ENCODE measurements at regions not wholly inside any gene's neighbourhood (a gene's known extent, or its start where the extent isn't known, plus 50 kb on each side); places are given as distances from the start of the nearest gene placed in this dataset.

- TF ChIP-seq CTCF (IDR thresholded peaks at IDR 0.05): no peak
- DNase-seq (ENCODE audit: low spot score): no peak
- Histone ChIP-seq H3K4me3 (no peak overlapping the region), H3K27ac (no peak overlapping the region)
Observed at GRCh38 chr2:192459422-192459821, 264.7 kb upstream of the TMEFF2 start.

GRCh38 chr2:192448881-192449280, 254.1 kb upstream of the TMEFF2 start:
- no peak for TF ChIP-seq CTCF (IDR thresholded peaks at IDR 0.05)
- H3K4me3 ChIP-seq: no peak overlapping the region
- no peak overlapping the region for H3K27ac ChIP-seq
- no peak for DNase-seq (ENCODE audit: low spot score)

- Histone ChIP-seq H3K4me3 (no peak overlapping the region), H3K27ac (no peak overlapping the region)
- no peak for DNase-seq (ENCODE audit: low spot score)
- no peak for TF ChIP-seq CTCF (IDR thresholded peaks at IDR 0.05)
Observed at GRCh38 chr2:192444286-192444838, 249.6 kb upstream of the TMEFF2 start.

GRCh38 chr2:192443831-192444230, 249.1 kb upstream of the TMEFF2 start:
- TF ChIP-seq CTCF (IDR thresholded peaks at IDR 0.05): no peak
- Histone ChIP-seq H3K27ac (no peak overlapping the region), H3K4me3 (no peak overlapping the region)
- DNase-seq (ENCODE audit: low spot score): no peak

- no peak for TF ChIP-seq CTCF (IDR thresholded peaks at IDR 0.05)
Observed at GRCh38 chr2:192438239-192438638, 243.5 kb upstream of the TMEFF2 start.

GRCh38 chr2:192437653-192438052, 242.9 kb upstream of the TMEFF2 start:
- TF ChIP-seq CTCF (IDR thresholded peaks at IDR 0.05): no peak
- no peak overlapping the region for H3K27ac ChIP-seq
- no peak for DNase-seq (ENCODE audit: low spot score)
- H3K4me3 ChIP-seq: no peak overlapping the region

More at GRCh38 chr2:192438239-192438638, 243.5 kb upstream of the TMEFF2 start:
- Histone ChIP-seq H3K27ac (no peak overlapping the region), H3K4me3 (no peak overlapping the region)
- DNase-seq (ENCODE audit: low spot score): no peak

GRCh38 chr2:192424243-192424642, 229.5 kb upstream of the TMEFF2 start:
- Histone ChIP-seq H3K27ac (no peak overlapping the region), H3K4me3 (no peak overlapping the region)
- TF ChIP-seq CTCF (IDR thresholded peaks at IDR 0.05): no peak
- DNase-seq (ENCODE audit: low spot score): no peak
